Neural progenitor cell (in vitro differentiated cells): ENCODE measurements at regions not wholly inside any gene's neighbourhood (a gene's known extent, or its start where the extent isn't known, plus 50 kb on each side); places are given as distances from the start of the nearest gene placed in this dataset.

Experiments used
- DNase-seq: peaks from one replicate; pipeline ENCODE4 v3.0.0-alpha.2; 2016; ENCODE audit warnings: low spot score
- H2AFZ ChIP-seq: fragments of 200-600 bp; sonication (generic); replicated peaks from 2 replicates; pipeline ENCODE4 v1.6.1; 2016; ENCODE audit warnings: antibody characterized with exemption
- H3F3A ChIP-seq: fragments of 200-600 bp; sonication (generic); 2 replicates; pipeline ENCODE4 v1.6.1; 2016; ENCODE audit warnings: antibody characterized with exemption, low read depth
- H3K27ac ChIP-seq: fragments of 200-600 bp; sonication (generic); 2 replicates; pipeline ENCODE4 v1.5.1; 2016; ENCODE audit warnings: mild to moderate bottlenecking
- H3K27me3 ChIP-seq: fragments of 200-600 bp; sonication (generic); 2 replicates; pipeline ENCODE4 v1.6.1; 2016; ENCODE audit warnings: mild to moderate bottlenecking, moderate library complexity
- H3K36me3 ChIP-seq: fragments of 200-600 bp; sonication (generic); 2 replicates; pipeline ENCODE4 v1.5.1; 2016
- H3K4me1 ChIP-seq: fragments of 200-600 bp; sonication (generic); 2 replicates; pipeline ENCODE4 v1.6.1; 2016; ENCODE audit warnings: mixed run types
- H3K4me2 ChIP-seq: fragments of 200-600 bp; sonication (generic); 2 replicates; pipeline ENCODE4 v1.6.1; 2016
- H3K4me3 ChIP-seq: fragments of 200-600 bp; sonication (generic); 2 replicates; pipeline ENCODE4 v1.5.1; 2016
- H3K79me2 ChIP-seq: fragments of 200-600 bp; sonication (generic); 2 replicates; pipeline ENCODE4 v1.6.1; 2016; ENCODE audit warnings: low read depth
- H3K9ac ChIP-seq: fragments of 200-600 bp; sonication (generic); 2 replicates; pipeline ENCODE4 v1.6.1; 2016
- H3K9me3 ChIP-seq: fragments of 200-600 bp; sonication (generic); 2 replicates; pipeline ENCODE4 v1.5.1; 2016; ENCODE audit warnings: low read depth
- H4K20me1 ChIP-seq: fragments of 200-600 bp; sonication (generic); 2 replicates; pipeline ENCODE4 v1.6.1; 2016; ENCODE audit warnings: low read depth
- H3K27ac Mint-ChIP-seq: 3 replicates; pipeline ENCODE4 v1.8.0; 2021; ENCODE audit warnings: mixed read lengths
- H3K27me3 Mint-ChIP-seq: 2 replicates; pipeline ENCODE4 v1.8.0; 2022; ENCODE audit warnings: low read depth, mild to moderate bottlenecking, inconsistent platforms, moderate library complexity, mixed read lengths; ENCODE audit not compliant: insufficient read depth
- H3K36me3 Mint-ChIP-seq: 3 replicates; pipeline ENCODE4 v1.8.0; 2021; ENCODE audit warnings: mixed read lengths
- H3K4me1 Mint-ChIP-seq: 3 replicates; pipeline ENCODE4 v1.8.0; 2021; ENCODE audit warnings: mixed read lengths
- H3K4me3 Mint-ChIP-seq: 3 replicates; pipeline ENCODE4 v1.8.0; 2021; ENCODE audit warnings: mild to moderate bottlenecking, moderate library complexity, mixed read lengths
- H3K9me3 Mint-ChIP-seq: 3 replicates; pipeline ENCODE4 v1.8.0; 2020; ENCODE audit warnings: mixed read lengths
- CTCF ChIP-seq: fragments of 200-600 bp; sonication (generic); IDR thresholded peaks from 2 replicates; pipeline ENCODE4 v1.5.1; 2017; ENCODE audit warnings: antibody characterized with exemption, mild to moderate bottlenecking
- EZH2 ChIP-seq: fragments of 200-600 bp; sonication (generic); IDR thresholded peaks from 2 replicates; pipeline ENCODE4 v1.6.1; 2017; ENCODE audit warnings: antibody characterized with exemption, mild to moderate bottlenecking, moderate library complexity
- EZH2phosphoT487 ChIP-seq: fragments of 200-600 bp; sonication (generic); IDR thresholded peaks from 2 replicates; pipeline ENCODE4 v1.6.1; 2017; ENCODE audit warnings: antibody characterized with exemption

GRCh38 chr16:66298571-66299120, 67.8 kb upstream of the CDH5 start:
- TF ChIP-seq CTCF, result no peak
- TF ChIP-seq EZH2, result no peak
- no peak for TF ChIP-seq EZH2phosphoT487
- Mint-ChIP-seq H3K4me1 (no peaks in the 10 kb centered on the region), H3K27me3 (peaks cover 2% of the 10 kb centered on the region), H3K36me3 (no peaks in the 10 kb centered on the region), H3K4me3 (no peak overlapping the region), H3K9me3 (no peaks in the 10 kb centered on the region), H3K27ac (no peak overlapping the region)
- Histone ChIP-seq H3K4me3 (no peak overlapping the region), H3K9ac (no peak overlapping the region), H3K9me3 (no peaks in the 10 kb centered on the region), H3K4me2 (no peak overlapping the region), H2AFZ (no peak overlapping the region), H3K27ac (no peak overlapping the region), H3K79me2 (no peaks in the 10 kb centered on the region), H3K4me1 (peaks cover 5% of the 10 kb centered on the region), H3K36me3 (no peaks in the 10 kb centered on the region), H3F3A (no peaks in the 10 kb centered on the region), H4K20me1 (no peaks in the 10 kb centered on the region), H3K27me3 (no peaks in the 10 kb centered on the region)
- no peak for DNase-seq

- H4K20me1 ChIP-seq, result no peaks in the 10 kb centered on the region
- Mint-ChIP-seq H3K4me1 (no peaks in the 10 kb centered on the region), H3K27me3 (peaks cover 2% of the 10 kb centered on the region), H3K36me3 (no peaks in the 10 kb centered on the region), H3K9me3 (no peaks in the 10 kb centered on the region), H3K27ac (no peak overlapping the region), H3K4me3 (no peak overlapping the region)
- no peak for TF ChIP-seq CTCF
- TF ChIP-seq EZH2phosphoT487, result no peak
- TF ChIP-seq EZH2, result no peak
- peak; percentile 13 for DNase-seq
- H3K27me3 ChIP-seq, result no peaks in the 10 kb centered on the region
- H3K4me3 ChIP-seq, result no peak overlapping the region
- H3K4me1 ChIP-seq, result peaks cover 5% of the 10 kb centered on the region
- H3F3A ChIP-seq, result no peaks in the 10 kb centered on the region
- H3K4me2 ChIP-seq, result peak overlapping the region; percentile 22
- no peak overlapping the region for H2AFZ ChIP-seq
- H3K9me3 ChIP-seq, result no peaks in the 10 kb centered on the region
- H3K27ac ChIP-seq, result no peak overlapping the region
- no peaks in the 10 kb centered on the region for H3K36me3 ChIP-seq
- H3K79me2 ChIP-seq, result no peaks in the 10 kb centered on the region
- H3K9ac ChIP-seq, result no peak overlapping the region
Observed at GRCh38 chr16:66298006-66298405, 68.5 kb upstream of the CDH5 start.

GRCh38 chr16:66296591-66296990, 69.9 kb upstream of the CDH5 start:
- TF ChIP-seq EZH2 (no peak), CTCF (no peak), EZH2phosphoT487 (no peak)
- H4K20me1 ChIP-seq, result no peaks in the 10 kb centered on the region

More at GRCh38 chr16:66296591-66296990, 69.9 kb upstream of the CDH5 start:
- no peaks in the 10 kb centered on the region for H3K36me3 ChIP-seq
- H3K4me3 ChIP-seq, result no peak overlapping the region
- H3K4me1 Mint-ChIP-seq, result peaks cover 2% of the 10 kb centered on the region
- no peak overlapping the region for H3K4me3 Mint-ChIP-seq
- no peaks in the 10 kb centered on the region for H3K9me3 Mint-ChIP-seq
- no peaks in the 10 kb centered on the region for H3K9me3 ChIP-seq
- peaks cover 5% of the 10 kb centered on the region for H3K4me1 ChIP-seq
- H3K27ac Mint-ChIP-seq, result no peak overlapping the region
- no peak overlapping the region for H3K27ac ChIP-seq
- DNase-seq, result no peak
- H3K9ac ChIP-seq, result no peak overlapping the region
- no peak overlapping the region for H3K4me2 ChIP-seq
- no peaks in the 10 kb centered on the region for H3K79me2 ChIP-seq
- no peak overlapping the region for H2AFZ ChIP-seq
- H3K27me3 ChIP-seq, result no peaks in the 10 kb centered on the region
- peaks cover 2% of the 10 kb centered on the region for H3K27me3 Mint-ChIP-seq
- H3K36me3 Mint-ChIP-seq, result no peaks in the 10 kb centered on the region
- H3F3A ChIP-seq, result no peaks in the 10 kb centered on the region
